HS-27A (cell line): ENCODE measurements at regions not wholly inside any gene's neighbourhood (a gene's known extent, or its start where the extent isn't known, plus 50 kb on each side); places are given as distances from the start of the nearest gene placed in this dataset.
A peak's percentile ranks its signal among the peaks of the same experiment; 100 is the strongest.

Experiments used
- DNase-seq: peaks from one replicate; pipeline ENCODE4 v3.0.0-alpha.2; 2012; ENCODE audit warnings: low read depth, missing footprints

GRCh38 chr18:22074282-22075070, 94.9 kb upstream of the GATA6 start:
- no peak for DNase-seq

DNA sequence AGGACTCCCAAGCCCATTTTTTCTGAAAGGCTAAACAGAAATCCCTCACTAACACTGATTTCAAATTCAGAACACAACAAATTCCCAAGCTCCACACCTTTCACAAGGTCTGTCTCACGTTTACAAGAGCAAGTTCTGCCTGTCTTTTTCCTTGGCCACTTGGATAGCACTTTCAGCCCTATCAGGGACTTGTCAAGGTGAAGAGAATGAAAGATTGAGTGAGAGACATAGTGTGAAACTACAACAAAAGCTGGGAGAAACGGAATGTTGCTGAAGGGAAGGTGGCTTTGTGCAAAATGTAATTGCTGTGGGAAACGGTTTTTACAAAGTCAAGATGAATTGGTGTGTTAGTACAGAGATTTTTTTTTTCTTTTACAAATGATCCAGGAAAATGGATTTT, 89.4 kb upstream of the GATA6 start:
- no peak for DNase-seq

DNA sequence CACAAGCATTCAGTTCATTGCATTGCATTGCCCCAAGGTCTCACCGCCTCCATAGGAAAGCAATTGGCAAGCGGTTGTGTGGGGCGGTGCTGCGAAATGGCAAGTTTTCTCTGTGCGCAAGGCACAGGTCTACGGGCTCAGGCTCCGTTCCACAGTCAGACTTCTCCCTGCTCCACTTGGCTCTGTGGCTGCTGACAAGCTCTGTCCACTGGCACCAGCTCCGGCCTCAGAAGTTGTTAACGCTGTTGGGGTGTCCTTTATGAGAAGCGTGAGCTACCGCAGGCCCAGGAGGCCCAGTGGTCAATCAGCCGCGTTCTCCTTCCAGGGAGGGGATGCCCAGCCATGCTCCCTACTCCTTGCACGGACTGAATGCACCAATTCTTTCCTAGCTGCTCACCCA, 87.0 kb upstream of the GATA6 start:
- DNase-seq = no peak

DNA sequence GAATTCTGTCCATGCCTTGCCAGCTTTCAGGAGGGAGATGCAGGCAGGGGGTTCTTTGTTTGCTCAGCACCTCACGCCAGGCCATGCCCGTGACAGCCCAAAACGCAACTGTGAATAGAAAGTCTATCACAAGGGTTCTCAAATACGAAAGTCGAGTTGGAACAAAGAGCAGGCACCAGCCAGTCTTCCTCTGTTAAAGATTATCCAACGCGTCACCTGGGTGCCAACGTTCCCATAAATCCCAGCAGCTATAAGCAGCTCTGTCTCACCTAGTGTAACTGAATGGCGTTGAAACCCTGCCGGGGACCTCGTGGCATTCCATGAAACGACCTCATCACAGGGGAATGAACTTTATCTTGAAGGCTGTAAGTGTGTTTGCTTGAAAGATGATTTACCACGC, 84.8 kb upstream of the GATA6 start:
- DNase-seq = no peak

DNA sequence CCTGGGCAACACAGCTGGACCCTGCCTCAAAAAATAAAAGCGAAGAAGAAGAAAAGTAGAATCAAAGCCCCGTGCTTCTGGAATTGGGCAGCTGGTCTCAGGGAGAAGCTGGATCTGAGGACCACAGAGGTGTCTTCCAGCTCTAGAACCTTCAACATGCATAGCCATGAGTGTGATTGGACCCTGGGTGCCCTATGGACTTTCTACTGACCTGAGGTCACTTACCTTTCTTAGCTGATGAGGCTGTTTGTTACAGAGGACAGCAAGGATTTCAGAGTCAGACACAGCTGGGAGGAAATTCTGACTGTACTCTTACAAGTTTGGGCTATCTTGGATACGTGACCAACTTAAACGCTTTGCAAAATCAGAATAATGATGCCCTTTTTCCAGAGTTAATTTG, 82.4 kb upstream of the GATA6 start:
- no peak for DNase-seq

DNA sequence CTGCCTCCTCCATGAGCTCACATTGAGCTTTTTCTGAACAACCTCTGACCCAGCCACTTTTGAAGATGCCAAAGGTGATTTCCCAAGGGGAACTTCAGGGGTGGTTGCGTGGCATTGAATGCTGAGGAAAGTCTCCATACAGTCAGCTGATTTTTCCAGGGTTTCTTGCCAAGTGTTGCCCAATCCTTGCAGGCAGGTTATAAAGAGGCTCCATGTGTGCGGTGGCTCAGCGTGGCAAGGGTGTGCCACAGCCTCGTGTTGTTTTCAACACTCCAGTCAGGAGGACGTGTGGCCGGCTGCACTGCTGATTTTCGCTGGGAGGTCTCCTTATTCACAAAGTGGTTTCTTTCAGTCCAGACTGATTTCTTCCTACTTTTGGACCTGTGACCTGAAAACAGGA, 81.4 kb upstream of the GATA6 start:
- no peak for DNase-seq

DNA sequence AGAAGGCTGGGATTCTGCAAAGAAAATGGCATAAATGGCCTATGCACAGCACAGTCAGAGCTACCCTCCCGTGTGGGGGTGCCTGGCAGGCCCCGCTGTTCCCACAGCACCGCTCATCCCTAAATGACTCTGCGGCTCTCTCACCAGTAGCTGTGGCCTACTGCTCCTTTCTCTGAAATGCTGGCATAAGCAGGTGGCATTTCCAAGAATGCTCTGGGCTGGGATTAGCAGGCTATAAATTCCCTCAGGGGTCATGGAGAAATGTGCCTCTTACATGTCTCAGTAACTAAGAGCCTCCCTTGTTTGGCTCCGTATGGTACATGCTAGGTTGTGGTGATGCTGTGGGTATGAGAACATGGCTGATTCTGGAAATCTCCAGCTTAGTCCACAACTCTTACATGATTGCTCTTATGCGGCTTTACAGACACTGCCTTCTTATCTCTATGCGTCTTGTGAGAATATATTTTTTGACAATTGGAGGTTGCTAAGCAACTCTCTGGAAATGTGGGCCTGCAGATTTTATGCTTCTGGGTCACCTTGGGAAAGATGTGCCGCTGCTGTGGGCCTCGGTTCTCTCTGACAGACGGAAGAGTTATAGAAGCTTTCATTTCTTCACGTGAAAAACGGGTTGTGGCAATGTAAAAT, 80.3 kb upstream of the GATA6 start:
- DNase-seq = no peak

DNA sequence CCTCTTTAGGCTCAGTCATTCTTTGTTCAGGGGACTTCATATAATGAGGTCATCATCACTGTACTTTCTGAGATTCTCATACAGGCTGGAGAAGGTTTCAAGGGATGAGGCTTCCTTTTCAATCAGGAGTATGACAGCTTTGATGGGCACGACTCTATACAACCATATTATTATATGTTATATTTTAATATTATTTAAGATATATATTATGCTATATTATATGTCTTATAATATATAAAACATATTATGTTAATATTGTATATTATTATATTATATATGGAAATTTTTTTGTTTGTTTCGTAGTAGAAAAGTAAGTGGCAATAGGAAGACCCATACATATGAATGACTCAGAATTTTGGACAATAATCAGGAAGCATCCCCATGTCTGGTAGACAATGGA, 78.0 kb upstream of the GATA6 start:
- no peak for DNase-seq

GRCh38 chr18:22093731-22094357, 75.5 kb upstream of the GATA6 start:
- DNase-seq = no peak

GRCh38 chr18:22094358-22094734, 75.0 kb upstream of the GATA6 start:
- DNase-seq = no peak

GRCh38 chr18:22098563-22098989, 70.8 kb upstream of the GATA6 start:
- DNase-seq = no peak

DNA sequence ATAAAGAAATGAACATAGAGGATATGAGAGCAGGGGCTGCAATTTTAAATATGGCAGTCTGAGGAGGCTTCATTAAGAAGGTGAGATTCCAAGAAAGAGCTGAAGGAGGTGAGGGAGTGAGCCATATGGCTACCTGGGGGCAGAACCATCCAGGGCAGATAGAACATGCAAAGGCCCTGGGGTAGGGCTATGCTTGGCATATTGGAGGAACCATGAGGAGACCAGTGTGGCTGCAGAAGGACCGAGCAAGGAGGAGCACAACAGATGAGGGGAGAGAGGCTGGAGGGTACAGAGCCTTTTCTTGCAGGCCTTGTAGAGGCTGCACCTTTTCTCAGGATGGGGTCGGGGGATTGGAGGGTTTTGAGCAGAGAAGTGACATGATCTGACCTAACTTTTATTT, 69.5 kb upstream of the GATA6 start:
- no peak for DNase-seq

DNA sequence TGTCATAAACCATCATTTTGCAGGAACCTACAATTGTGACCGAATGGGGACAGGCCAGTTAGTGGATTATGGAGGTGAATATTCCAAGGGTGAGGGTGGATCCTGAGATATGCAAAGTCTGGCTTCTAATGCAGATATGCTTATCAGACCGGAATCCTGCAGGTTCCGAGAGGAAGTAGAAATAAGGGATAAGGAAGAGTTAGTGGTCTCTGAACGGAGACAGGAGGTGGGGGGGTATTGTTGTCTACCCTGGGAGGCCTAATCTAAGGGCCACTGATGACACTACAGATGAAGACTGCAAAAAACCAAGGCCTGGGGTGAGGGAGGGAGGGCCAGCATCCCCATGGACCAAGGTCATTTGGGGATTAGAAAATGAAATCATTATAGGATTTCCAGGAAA, 67.7 kb upstream of the GATA6 start:
- no peak for DNase-seq

GRCh38 chr18:22102953-22103646, 66.3 kb upstream of the GATA6 start:
- no peak for DNase-seq

GRCh38 chr18:22103647-22104031, 65.8 kb upstream of the GATA6 start:
- DNase-seq = no peak

GRCh38 chr18:22106536-22107292, 62.7 kb upstream of the GATA6 start:
- DNase-seq = peak; percentile 8

DNA sequence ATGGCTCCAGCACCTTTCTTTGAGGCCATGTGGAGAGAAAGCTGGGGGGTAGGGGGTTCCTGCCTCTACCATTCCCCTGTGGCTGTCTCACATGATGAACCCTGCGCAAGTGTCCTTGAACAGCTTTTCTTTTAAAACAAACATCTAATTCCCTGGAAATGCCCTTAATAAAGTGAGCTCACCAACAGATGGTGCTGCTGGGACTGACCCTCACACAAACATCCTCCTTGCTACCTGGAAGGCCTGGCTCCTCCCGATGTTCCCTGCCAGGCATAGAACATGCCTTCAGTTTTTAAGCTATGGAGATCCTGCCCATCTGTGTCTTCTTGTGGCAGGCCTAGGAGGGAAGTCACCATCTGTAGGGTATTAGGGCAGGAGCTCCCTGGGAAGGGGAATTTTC, 60.7 kb upstream of the GATA6 start:
- DNase-seq = no peak

DNA sequence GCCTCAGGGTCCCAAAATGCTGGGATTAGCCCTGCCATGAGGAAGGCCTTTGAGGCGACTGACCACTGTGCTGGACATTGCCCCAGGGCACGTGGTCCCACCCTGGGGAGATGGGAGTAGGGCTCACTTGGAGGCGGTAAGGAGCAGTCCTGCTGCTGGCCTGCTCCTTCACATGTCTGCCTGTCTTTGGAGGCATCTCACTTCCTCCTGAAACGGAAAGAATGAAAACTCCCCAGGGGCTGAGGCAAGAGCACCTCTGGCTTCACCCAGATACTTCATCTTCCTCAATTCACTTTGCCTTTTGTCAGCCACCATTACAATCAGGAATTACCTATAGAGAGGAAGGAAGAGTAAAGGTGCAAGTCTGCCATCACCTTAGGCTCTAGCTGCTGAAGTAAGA, 59.9 kb upstream of the GATA6 start:
- DNase-seq = no peak

DNA sequence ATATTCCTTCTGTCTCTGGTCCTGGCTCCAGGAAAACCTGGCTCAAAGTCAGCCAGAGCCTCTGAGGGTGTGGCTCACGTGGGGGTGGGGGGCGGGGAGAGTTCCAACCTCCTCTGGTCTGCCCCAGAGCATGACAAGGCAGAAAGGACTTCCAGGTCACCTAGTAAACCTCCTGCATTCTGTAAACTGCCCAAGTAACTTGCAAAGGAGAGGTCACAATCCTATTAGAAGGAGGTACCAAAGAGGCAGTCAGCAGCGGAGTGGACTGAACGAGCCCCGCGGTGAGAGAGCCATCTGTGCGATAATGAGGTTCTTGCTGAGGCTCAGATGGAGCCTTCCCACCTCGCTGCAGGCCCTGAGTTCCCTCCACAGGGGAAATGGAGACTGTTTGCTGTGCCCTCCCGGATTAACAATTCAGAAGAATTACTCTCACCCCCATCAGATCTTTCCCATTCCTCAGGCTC, 58.9 kb upstream of the GATA6 start:
- no peak for DNase-seq

DNA sequence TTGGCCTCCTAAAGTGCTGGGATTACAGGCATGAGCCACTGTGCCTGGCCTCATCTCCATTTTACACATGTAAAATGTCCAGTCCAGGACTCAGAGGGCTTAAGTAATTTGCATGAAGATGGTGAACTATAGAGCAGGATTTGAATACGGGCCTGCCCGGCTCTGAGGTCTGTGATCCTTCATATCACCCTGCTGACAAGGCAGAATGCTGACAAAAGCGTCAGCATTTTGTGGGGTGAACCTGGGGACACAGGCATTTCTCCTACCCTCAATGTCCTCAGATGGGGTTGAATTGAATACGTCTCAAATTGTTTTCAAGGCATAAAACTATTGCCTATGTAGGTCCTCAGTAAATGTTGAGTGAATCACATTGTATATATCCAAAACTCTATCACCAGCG, 57.2 kb upstream of the GATA6 start:
- DNase-seq = no peak

DNA sequence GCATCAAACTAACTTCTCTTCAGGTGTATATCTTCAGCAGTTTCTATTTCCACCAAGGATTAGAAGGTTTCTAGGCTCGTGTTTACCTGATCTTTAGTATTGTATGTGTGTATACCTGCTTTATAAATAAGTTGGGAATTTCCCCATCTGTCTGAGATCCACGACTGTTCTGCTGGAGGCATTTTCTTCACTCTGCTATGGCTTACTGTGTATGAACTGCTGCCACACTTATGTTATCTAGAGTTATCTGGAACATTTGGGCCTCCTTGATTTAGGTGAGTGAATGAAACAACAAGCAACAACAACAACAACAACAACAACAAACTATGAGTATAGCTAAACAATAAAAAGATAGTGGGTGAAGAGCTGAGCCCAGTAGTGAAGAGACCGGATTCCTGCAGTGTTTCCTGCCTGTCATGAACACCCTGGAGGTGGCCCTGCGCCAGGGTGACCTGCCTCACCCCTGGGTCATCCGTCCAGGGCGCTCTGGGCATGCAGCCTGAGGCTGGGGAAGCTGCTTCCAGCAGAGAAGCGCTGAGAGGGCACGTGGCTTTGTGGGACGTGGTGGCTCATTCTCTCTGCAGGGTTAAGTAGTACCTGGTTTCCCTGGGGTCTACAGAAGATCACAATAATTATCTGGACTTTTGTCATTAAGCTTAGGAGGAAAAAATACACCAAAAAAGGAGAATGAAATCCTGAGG, 56.1 kb upstream of the GATA6 start:
- no peak for DNase-seq
